Stimulated activated CD4-positive, alpha-beta T cell treated with anti-CD3 and anti-CD28 coated beads, Interleukin-12 subunit alpha, Interleukin-12 subunit beta, amount 100 ng/mL, for 24 hours (primary cell): ENCODE measurements at regions not wholly inside any gene's neighbourhood (a gene's known extent, or its start where the extent isn't known, plus 50 kb on each side); places are given as distances from the start of the nearest gene placed in this dataset.

Source experiments
- DNase-seq, 2 experiments: peaks; one replicate each; pipeline ENCODE4 v3.0.0-alpha.2; 2020; ENCODE audit warnings: low read depth in 2 of 2

- no peak for DNase-seq
These were observed 539.2 kb downstream of the SLC4A3 start for GRCh38 chr2:220166616-220167015.

DNA sequence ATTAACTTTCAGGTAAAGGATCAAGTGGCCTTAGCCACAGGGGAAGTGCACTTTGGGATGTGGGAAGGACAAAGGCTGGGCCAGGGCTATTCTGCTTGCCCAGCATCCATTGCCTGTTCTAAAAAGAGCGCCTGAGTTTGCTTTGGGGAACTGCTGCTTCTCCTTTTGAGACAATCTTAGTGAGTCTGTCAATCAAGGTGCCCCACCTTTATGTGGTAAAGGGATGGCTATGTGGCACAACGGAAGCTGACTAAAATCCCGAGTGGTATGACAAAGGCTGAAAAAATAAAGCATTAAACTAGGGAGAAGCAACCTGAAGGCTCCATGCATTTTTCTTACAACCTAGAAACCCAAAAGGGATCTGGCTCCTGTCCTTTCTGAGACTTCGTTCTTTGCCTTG, 540.5 kb downstream of the SLC4A3 start:
- no peak for DNase-seq

DNA sequence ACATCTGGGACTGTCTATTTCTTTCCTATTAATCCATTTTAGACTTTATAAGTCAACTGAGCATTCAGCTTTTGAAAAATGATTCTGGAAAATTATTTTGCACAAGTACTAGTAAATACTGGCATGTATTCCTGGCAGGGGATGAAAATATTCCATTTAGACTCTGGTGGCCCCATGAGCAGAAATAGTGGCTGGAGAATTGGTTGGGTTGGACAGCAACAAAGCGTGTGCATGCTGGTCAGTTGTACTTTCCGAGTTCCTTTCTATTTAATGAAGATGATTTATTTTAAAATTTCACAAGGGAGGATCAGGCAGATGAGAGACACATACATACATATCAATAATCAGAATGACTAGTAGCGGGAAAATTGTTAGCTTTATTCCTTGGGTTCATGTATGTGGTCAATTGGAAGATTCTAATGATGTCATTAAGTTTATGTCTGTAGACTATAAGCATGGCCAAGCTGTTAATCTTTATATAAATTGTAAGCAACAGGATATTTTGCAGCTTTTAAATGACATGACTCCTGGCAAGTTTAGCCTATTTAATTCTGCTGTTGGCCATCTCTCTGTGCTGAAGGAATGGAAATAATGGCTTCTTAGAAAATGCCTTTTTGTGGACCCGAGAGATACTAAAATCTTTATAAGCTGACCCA, 541.6 kb downstream of the SLC4A3 start:
- no peak for DNase-seq

GRCh38 chr2:220174826-220175225, 547.4 kb downstream of the SLC4A3 start:
- no peak for DNase-seq

GRCh38 chr2:220175967-220176366, 548.5 kb downstream of the SLC4A3 start:
- DNase-seq, result no peak

- DNase-seq, result no peak
These were observed 551.7 kb downstream of the SLC4A3 start for GRCh38 chr2:220178991-220179695.

GRCh38 chr2:220181165-220181564, 553.7 kb downstream of the SLC4A3 start:
- no peak for DNase-seq

DNA sequence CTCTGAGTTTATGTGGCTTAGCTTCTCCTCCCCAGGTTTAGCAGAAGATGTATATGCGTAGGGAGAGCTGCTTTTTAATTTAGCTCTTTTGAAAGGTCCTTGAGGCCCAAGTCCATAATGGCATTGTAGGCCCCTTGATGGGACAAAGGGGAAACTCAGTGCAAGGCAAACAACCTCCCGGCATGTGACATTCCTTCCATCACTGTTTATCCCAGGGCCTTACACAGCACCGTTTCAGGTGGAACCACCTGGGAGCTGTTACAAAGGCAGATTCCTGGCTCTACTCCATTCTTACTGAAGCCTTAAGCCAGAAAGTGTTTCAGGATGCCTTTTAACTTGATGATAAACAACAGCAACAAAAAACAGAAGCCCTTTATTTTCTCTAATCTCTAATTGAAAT, 555.4 kb downstream of the SLC4A3 start:
- DNase-seq, result no peak

DNA sequence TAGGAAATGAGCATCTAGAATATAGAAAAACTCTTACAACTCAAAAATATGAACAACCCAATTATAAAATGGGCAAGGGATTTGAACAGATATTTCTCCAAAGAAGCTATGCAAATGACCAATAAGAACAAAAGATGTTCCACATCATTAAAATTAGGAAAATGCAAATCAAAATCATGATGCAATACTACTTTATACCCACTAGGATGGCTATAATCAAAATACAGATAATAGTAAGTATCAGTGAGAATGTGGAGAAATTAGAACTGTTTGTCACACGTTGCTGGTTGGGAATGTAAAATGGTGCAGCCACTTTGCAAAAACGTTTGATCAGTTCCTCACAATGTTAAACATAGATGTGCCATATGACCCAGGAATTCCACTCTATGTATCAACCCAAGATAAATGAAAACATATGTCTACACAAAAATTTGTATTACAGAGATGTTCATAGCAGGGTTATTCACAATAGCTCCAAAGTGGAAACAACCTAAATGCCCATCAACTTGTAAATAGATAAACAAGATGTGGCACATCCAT, 558.4 kb downstream of the SLC4A3 start:
- DNase-seq, result no peak

DNA sequence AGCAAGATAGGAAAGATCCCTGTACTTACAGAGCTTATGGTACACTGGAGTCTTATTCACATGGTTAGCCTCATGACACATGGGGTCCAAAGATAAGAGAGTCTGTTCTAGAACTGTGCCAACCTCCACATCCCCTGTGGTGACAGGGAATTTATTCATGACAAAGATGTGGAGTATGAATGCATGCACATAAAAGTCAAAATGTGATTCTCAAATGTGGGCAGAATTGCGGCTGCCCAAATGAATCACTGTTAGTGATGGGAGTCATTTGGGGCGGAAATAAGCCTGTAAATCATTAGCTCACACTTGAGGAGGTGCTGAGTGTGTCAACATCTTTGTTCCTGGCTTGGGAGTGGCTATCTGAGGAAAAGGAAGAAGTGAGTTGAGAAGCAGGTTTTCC, 560.6 kb downstream of the SLC4A3 start:
- no peak for DNase-seq

DNA sequence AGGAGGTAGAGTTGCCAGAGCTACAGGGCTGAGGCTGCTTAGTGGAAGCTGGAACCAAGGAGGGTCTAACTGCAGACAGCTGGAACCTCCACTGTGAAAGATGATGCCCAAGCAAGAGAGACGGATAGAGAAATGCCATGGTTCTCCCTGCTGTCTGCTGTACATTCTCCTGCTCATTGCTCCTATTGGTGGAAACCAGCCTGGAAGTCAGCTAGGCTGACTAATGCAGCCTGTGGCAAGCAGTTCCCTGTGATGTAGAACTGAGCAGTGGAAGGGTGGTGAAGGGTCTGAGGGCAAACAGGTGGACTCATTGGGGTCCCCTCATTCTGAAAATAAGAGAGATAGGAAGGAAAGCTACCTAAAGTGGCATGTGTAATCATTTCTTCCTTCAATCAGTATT, 563.6 kb downstream of the SLC4A3 start:
- no peak for DNase-seq

DNA sequence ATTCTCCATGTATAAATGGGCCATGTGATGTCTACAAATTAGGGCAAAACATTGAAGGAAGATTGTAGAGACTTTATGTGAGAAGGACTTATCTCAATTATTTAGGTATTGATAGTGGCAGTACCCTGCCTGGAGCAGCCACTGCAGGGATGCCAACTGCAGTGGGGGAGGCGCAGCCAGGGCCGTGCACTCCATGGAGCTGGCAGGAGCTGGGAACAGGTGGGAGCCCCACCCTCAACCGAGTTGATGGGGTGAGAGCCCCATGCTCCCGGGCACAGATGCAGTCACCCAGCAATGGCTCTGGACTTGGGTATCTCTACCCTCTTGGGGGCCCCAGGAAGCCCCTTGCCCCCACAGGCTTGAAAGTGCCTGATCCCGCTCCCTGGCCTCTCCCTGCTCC, 564.3 kb downstream of the SLC4A3 start:
- no peak for DNase-seq

DNA sequence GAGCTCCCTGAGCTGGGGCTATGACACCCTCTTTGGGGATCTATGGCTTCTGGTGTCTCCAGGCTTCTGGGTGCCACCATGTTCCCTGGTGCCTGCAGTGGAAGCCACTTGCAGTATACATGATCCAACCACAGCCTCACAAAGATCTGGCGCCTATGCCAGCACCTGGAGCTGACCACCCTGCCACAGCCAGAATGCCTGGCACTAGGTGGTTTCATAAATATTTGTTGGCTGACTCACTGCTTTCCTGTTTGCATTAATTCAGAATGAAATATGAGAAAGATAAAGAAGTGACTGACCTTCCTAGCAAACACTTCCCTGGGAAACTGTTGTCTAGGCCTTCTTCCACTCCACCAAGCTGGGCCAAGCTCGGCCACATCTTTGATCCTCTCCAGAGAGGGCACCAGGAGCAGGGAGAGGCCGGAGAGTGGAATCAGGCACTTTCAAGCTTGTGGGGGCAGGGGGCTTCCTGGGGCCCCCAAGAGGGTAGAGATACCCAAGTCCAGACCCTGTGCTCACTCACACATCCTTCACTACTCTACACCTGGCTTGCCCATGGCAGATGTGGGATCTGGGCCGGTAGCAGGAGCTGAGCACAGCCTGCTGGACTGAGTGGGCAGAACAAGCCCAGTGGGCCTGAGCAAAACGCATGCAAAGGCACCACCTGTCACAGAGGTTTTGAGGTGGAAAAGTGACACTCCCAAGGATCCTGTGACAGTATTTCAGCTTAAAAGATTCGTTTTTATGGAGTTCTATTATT, 565.7 kb downstream of the SLC4A3 start:
- no peak for DNase-seq

DNA sequence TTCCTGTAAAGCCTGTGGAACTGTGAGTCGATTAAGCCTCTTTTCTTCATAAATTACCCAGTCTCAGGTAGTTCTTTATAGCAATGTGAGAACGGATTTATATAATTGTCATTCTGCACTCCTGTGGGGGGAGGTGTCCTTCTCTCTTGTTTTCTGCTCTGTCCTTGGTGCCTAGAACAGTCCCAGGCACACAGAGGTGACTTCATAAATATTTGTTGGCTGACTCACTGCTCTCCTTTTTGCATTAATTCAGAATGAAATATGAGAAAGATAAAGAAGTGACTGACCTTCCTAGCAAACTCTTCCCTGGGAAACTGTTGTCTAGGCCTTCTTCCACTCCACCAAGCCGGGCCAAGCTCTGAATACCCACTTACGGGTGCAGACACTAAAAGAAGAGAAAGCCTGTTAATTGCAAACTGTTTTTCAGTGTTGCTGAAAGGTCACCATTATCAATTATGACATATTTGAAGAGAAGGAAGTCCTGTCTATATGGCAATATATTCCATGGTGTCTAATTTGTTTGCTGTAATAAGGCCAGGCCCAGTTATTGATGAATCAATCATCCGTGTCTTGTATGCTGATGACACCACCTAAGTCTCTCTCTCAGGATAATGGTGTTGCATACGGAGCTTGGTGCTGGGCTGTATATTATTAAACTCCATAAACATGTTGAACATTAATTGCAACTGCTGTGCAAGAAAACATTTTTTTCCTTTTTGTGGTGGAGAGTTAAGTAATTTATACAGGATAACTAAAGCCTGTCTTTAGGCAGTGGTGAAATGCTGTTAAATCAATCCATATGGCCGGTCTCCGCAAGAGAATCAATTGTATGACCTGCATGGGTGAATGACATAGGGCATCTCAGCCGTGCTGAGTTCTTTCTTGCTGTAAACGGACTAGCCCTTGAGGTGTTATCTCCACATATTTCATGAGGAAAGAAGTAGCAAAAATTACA, 567.5 kb downstream of the SLC4A3 start:
- DNase-seq, result no peak

DNA sequence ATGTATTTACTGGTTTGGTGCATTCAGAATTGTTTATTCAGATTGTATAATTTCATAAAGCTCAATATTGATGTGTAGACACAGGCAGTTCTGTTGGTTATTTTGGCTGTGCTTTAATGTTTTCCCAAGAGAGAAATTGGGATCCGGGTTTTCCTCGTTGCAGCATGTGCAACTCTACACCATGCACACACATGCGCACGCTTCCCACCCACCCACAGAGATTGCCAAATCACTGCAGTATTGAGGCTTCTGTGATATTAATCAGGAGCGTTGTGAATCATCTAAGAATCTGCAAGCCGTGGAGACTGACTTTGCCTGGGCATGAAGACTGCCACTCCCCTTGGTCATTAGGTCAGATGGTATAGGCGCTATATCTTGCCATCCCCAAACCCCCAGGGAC, 571.5 kb downstream of the SLC4A3 start:
- no peak for DNase-seq

GRCh38 chr2:220202066-220202465, 574.6 kb downstream of the SLC4A3 start:
- no peak for DNase-seq

DNA sequence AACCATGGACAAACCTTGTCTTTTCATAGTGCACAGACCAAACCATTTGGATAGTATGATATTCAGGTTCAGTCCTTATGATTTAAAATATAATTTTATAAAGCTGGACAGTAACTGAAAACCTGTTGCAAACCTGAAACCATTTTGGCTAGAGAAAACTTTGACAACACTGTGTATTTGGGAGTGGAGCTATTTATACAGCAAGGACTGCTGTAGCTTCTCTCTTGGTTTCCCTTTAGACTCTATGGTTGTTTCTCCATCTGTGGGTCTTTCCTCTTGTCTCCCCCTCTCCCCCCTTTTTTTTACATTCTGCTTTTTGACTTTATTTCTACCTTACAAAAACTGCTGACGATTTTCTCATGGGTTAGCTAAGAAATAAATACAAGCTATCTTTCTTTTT, 581.7 kb downstream of the SLC4A3 start:
- no peak for DNase-seq

GRCh38 chr2:220209751-220210150, 582.3 kb downstream of the SLC4A3 start:
- DNase-seq, result no peak

DNA sequence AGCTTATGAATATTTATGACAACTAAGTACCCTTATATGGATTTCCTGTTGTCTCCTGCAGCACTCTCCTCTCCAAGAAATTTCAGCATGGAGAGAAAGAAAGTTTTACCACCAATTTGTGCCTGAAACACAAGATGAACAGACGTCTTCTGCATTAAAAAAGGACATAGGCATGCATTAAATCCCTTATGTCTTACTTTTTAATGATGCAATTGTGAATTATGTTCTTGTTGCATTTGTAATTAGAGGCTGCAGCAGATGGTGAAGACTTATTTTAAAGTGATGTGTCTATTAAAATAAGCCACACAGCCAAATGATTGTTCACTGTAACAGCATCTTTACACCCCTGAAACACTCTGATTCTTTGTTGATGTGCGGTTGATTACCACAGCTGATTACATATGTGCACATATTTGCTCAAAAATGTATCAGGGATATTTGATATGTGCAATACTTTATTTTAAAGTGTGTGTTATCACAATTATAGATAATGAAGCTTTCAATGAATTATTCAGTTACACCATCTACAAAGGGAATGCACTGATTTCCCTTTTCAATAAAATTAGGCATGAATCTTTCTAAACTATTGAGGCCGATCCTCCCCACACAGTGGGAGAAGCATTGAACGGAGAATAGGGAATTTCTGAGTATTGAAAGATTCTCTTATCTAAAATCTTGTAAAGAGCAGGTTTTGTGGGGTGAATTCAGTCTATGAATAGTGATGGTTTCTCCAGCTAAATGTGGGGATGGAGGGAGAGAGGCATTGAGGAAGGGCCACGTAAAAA, 585.1 kb downstream of the SLC4A3 start:
- DNase-seq, result no peak

- no peak for DNase-seq
These were observed 588.4 kb downstream of the SLC4A3 start for GRCh38 chr2:220215785-220216184.

DNA sequence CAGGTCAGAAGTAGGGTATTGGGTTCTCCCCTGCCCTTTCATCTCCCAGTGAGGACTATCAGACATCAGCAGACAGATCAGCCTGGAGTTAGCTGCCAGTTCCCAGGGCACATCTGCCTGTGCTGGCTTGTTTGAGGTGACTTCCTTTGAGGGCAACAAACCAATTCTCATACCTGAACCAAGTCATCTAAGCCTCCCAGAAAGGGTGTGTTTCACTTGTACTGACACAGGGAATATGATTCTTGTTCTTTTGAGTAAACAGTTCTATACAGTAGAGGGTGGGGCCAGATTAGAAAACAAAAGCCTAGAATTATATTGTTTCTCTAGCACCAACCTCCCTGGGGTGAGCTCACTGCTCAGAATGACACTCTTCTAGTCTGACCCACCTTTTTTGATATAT, 591.9 kb downstream of the SLC4A3 start:
- no peak for DNase-seq
